B cell (primary cell): ENCODE measurements at regions not wholly inside any gene's neighbourhood (a gene's known extent, or its start where the extent isn't known, plus 50 kb on each side); places are given as distances from the start of the nearest gene placed in this dataset.

Experiments
- EZH2 ChIP-seq: IDR thresholded peaks from 2 replicates; pipeline ENCODE4 v1.6.1; 2012; ENCODE audit warnings: borderline replicate concordance, low read depth, mild to moderate bottlenecking, moderate library complexity, low read length; ENCODE audit not compliant: insufficient read depth, poor library complexity, severe bottlenecking
- TF ChIP-seq, protein P1 (sequence below): fragments of 200-600 bp; IDR thresholded peaks from one replicate; pipeline ENCODE4 v1.8.0; 2022; ENCODE audit warnings: antibody characterized with exemption, mild to moderate bottlenecking

DNA sequence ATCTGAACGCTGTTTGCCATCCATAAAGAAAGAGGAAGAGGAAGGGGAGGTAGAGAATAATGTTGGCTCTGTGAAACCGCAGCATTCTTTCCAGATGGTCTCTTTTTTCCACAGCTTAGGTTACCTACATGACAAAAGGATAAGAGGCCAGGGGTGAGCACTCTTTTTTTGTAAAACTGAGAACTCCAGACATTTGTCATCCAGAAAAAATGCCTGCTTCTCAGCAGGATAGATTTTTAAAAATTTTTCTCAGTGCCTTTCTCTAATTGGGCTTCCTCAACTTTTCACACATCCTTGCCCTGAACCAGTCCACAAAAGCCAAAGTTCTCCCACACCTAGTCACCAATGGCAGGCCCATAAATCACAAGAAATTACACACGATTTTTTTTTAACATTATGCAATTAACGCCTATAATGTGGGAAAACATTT lies 158.1 kb upstream of the TENM3 start:
- no peak for TF ChIP-seq EZH2
- TF ChIP-seq, protein P1, sequence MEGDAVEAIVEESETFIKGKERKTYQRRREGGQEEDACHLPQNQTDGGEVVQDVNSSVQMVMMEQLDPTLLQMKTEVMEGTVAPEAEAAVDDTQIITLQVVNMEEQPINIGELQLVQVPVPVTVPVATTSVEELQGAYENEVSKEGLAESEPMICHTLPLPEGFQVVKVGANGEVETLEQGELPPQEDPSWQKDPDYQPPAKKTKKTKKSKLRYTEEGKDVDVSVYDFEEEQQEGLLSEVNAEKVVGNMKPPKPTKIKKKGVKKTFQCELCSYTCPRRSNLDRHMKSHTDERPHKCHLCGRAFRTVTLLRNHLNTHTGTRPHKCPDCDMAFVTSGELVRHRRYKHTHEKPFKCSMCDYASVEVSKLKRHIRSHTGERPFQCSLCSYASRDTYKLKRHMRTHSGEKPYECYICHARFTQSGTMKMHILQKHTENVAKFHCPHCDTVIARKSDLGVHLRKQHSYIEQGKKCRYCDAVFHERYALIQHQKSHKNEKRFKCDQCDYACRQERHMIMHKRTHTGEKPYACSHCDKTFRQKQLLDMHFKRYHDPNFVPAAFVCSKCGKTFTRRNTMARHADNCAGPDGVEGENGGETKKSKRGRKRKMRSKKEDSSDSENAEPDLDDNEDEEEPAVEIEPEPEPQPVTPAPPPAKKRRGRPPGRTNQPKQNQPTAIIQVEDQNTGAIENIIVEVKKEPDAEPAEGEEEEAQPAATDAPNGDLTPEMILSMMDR: no peak
